ENCODE measurements at regions not wholly inside any gene's neighbourhood (a gene's known extent, or its start where the extent isn't known, plus 50 kb on each side); places are given as distances from the start of the nearest gene placed in this dataset.

GRCh38 chr16:50942143-50942542 lies 200.3 kb downstream of the CYLD start:
- Histone ChIP-seq H3K36me3 (no peaks in the 10 kb centered on the region), H3K4me3 (ENCODE audit: low read depth in 1 of 2, low read length in 1 of 2) (no peak overlapping the region), H3K4me1 (ENCODE audit: control insufficient read depth in 1 of 2, insufficient read depth in 1 of 2, low read depth in 1 of 2, low read length in 1 of 2) (no peaks in the 10 kb centered on the region), H3K27ac (no peak overlapping the region), H3K9me3 (no peaks in the 10 kb centered on the region), H3K27me3 (peaks cover 9% of the 10 kb centered on the region)
- TF ChIP-seq CTCF (IDR thresholded peaks at IDR 0.05) = no peak

GRCh38 chr16:50941681-50942080 lies 199.8 kb downstream of the CYLD start:
- no peaks in the 10 kb centered on the region for H3K9me3 ChIP-seq
- no peak for TF ChIP-seq CTCF (IDR thresholded peaks at IDR 0.05)
- no peaks in the 10 kb centered on the region for H3K36me3 ChIP-seq
- H3K4me1 ChIP-seq (ENCODE audit: control insufficient read depth in 1 of 2, insufficient read depth in 1 of 2, low read depth in 1 of 2, low read length in 1 of 2) = no peaks in the 10 kb centered on the region
- H3K27ac ChIP-seq = no peak overlapping the region
- H3K4me3 ChIP-seq (ENCODE audit: low read depth in 1 of 2, low read length in 1 of 2) = no peak overlapping the region
- H3K27me3 ChIP-seq = peaks cover 9% of the 10 kb centered on the region

GRCh38 chr16:50940275-50940854 lies 198.5 kb downstream of the CYLD start:
- TF ChIP-seq CTCF (IDR thresholded peaks at IDR 0.05) = no peak
- peaks cover 9% of the 10 kb centered on the region for H3K27me3 ChIP-seq
- H3K9me3 ChIP-seq = no peaks in the 10 kb centered on the region
- no peak overlapping the region for H3K4me3 ChIP-seq (ENCODE audit: low read depth in 1 of 2, low read length in 1 of 2)
- no peaks in the 10 kb centered on the region for H3K4me1 ChIP-seq (ENCODE audit: control insufficient read depth in 1 of 2, insufficient read depth in 1 of 2, low read depth in 1 of 2, low read length in 1 of 2)
- H3K36me3 ChIP-seq = no peaks in the 10 kb centered on the region
- no peak overlapping the region for H3K27ac ChIP-seq

GRCh38 chr16:50939356-50939755 lies 197.5 kb downstream of the CYLD start:
- no peaks in the 10 kb centered on the region for H3K4me1 ChIP-seq (ENCODE audit: control insufficient read depth in 1 of 2, insufficient read depth in 1 of 2, low read depth in 1 of 2, low read length in 1 of 2)
- H3K27ac ChIP-seq = no peak overlapping the region
- no peak for TF ChIP-seq CTCF (IDR thresholded peaks at IDR 0.05)
- no peaks in the 10 kb centered on the region for H3K36me3 ChIP-seq
- H3K4me3 ChIP-seq (ENCODE audit: low read depth in 1 of 2, low read length in 1 of 2) = no peak overlapping the region
- no peaks in the 10 kb centered on the region for H3K9me3 ChIP-seq
- peaks cover 9% of the 10 kb centered on the region for H3K27me3 ChIP-seq

- Histone ChIP-seq H3K27ac (no peak overlapping the region), H3K4me3 (ENCODE audit: low read depth in 1 of 2, low read length in 1 of 2) (no peak overlapping the region), H3K27me3 (peaks cover 9% of the 10 kb centered on the region), H3K36me3 (no peaks in the 10 kb centered on the region), H3K4me1 (ENCODE audit: control insufficient read depth in 1 of 2, insufficient read depth in 1 of 2, low read depth in 1 of 2, low read length in 1 of 2) (no peaks in the 10 kb centered on the region), H3K9me3 (no peaks in the 10 kb centered on the region)
- TF ChIP-seq CTCF (IDR thresholded peaks at IDR 0.05) = no peak
Measured at GRCh38 chr16:50938932-50939331, 197.0 kb downstream of the CYLD start.

- TF ChIP-seq CTCF (IDR thresholded peaks at IDR 0.05) = no peak
- no peaks in the 10 kb centered on the region for H3K36me3 ChIP-seq
- H3K4me1 ChIP-seq (ENCODE audit: control insufficient read depth in 1 of 2, insufficient read depth in 1 of 2, low read depth in 1 of 2, low read length in 1 of 2) = no peaks in the 10 kb centered on the region
- no peaks in the 10 kb centered on the region for H3K9me3 ChIP-seq
- no peak overlapping the region for H3K27ac ChIP-seq
- H3K27me3 ChIP-seq = no peaks in the 10 kb centered on the region
- H3K4me3 ChIP-seq (ENCODE audit: low read depth in 1 of 2, low read length in 1 of 2) = no peak overlapping the region
Measured at GRCh38 chr16:50933262-50933661, 191.4 kb downstream of the CYLD start.

Measured in neutrophil (primary cell).